SK-N-SH (cell line): ENCODE measurements at regions not wholly inside any gene's neighbourhood (a gene's known extent, or its start where the extent isn't known, plus 50 kb on each side); places are given as distances from the start of the nearest gene placed in this dataset.

Experiments
- CTCF ChIA-PET: fragments of 300-600, 350-600 bp; formaldehyde crosslinking; extraction: SDS; loops from one replicate; lab custom pipeline; 2021; lab: Yijun Ruan, JAX
- POLR2A ChIA-PET: fragments of 350-600 bp; sonication (Branson Sonifier 250); formaldehyde crosslinking; extraction: SDS; loops from one replicate; lab custom pipeline; 2020; ENCODE audit warnings: antibody characterized with exemption, inconsistent platforms; lab: Yijun Ruan, JAX
- DNase-seq: peaks from one replicate; pipeline ENCODE4 v3.0.0; 2012
- H2AFZ ChIP-seq: fragments of 200-600 bp; sonication (generic); 2 replicates; pipeline ENCODE4 v1.8.1; 2016; ENCODE audit warnings: antibody characterized with exemption, mild to moderate bottlenecking, low read depth
- H3F3A ChIP-seq: fragments of 200-600 bp; sonication (generic); replicated peaks from 2 replicates; pipeline ENCODE3; 2016; ENCODE audit warnings: antibody characterized with exemption, mild to moderate bottlenecking; ENCODE audit not compliant: insufficient read depth
- H3K27ac ChIP-seq, 2 experiments: fragments of 200-500 bp in 1 of 2; fragments of 200-600 bp in 1 of 2; sonication (Bioruptor generic) in 1 of 2; sonication (generic), shearing (Covaris generic) in 1 of 2; 2 replicates each; pipeline versions ENCODE4 v1.5.1 to v1.6.1; 2014 to 2016; ENCODE audit warnings: low read depth in 2 of 2, inconsistent platforms in 1 of 2, low read length in 1 of 2, mild to moderate bottlenecking in 1 of 2, mixed read lengths in 1 of 2
- H3K27me3 ChIP-seq: fragments of 200-600 bp; sonication (generic), shearing (Covaris generic); 2 replicates; pipeline ENCODE4 v1.6.1; 2016; ENCODE audit warnings: mixed run types; ENCODE audit not compliant: insufficient read depth
- H3K36me3 ChIP-seq, 2 experiments: fragments of 200-500 bp in 1 of 2; fragments of 200-600 bp in 1 of 2; sonication (Bioruptor generic) in 1 of 2; sonication (generic) in 1 of 2; replicated peaks in 1 of 2; 2 replicates each; pipeline versions ENCODE3 to v1.5.1; 2014 to 2016; ENCODE audit warnings: low read length in 1 of 2, mild to moderate bottlenecking in 1 of 2; ENCODE audit not compliant: insufficient read depth in 2 of 2, control insufficient read depth in 1 of 2
- H3K4me1 ChIP-seq, 2 experiments: fragments of 200-500 bp in 1 of 2; fragments of 200-600 bp in 1 of 2; sonication (Bioruptor generic) in 1 of 2; sonication (generic), shearing (Covaris generic) in 1 of 2; 2 replicates each; pipeline versions ENCODE4 v1.5.1 to v1.6.1; 2014 to 2016; ENCODE audit warnings: low read depth in 1 of 2, low read length in 1 of 2, mixed run types in 1 of 2; ENCODE audit not compliant: insufficient read depth in 2 of 2, control insufficient read depth in 1 of 2
- H3K4me2 ChIP-seq: fragments of 200-600 bp; sonication (generic), shearing (Covaris generic); 2 replicates; pipeline ENCODE4 v1.6.1; 2017; ENCODE audit warnings: mixed run types
- H3K4me3 ChIP-seq, 2 experiments: fragments of 200-500 bp in 1 of 2; fragments of 200-600 bp in 1 of 2; sonication (Bioruptor generic) in 1 of 2; sonication (generic), shearing (Covaris generic) in 1 of 2; 2 replicates each; pipeline versions ENCODE4 v1.5.1 to v1.8.1; 2014 to 2016; ENCODE audit warnings: low read depth in 2 of 2, inconsistent platforms in 1 of 2, low read length in 1 of 2, mild to moderate bottlenecking in 1 of 2, mixed read lengths in 1 of 2, moderate library complexity in 1 of 2
- H3K79me2 ChIP-seq: fragments of 200-600 bp; sonication (generic); 2 replicates; pipeline ENCODE4 v1.8.1; 2017; ENCODE audit warnings: mild to moderate bottlenecking; ENCODE audit not compliant: insufficient read depth
- H3K9ac ChIP-seq: fragments of 200-600 bp; sonication (generic); 2 replicates; pipeline ENCODE4 v1.6.1; 2017; ENCODE audit warnings: mixed run types
- H3K9me2 ChIP-seq: fragments of 200-600 bp; sonication (generic); 2 replicates; pipeline ENCODE4 v1.6.1; 2017; ENCODE audit warnings: mixed run types
- H3K9me3 ChIP-seq: fragments of 200-600 bp; sonication (generic); 2 replicates; pipeline ENCODE4 v1.6.1; 2017; ENCODE audit warnings: mixed run types, mild to moderate bottlenecking, moderate library complexity
- H4K20me1 ChIP-seq: fragments of 200-600 bp; sonication (generic); 2 replicates; pipeline ENCODE4 v1.6.1; 2017; ENCODE audit warnings: mild to moderate bottlenecking, mixed run types; ENCODE audit not compliant: insufficient read depth
- CHD2 ChIP-seq: fragments of 150-350 bp; IDR thresholded peaks from 2 replicates; pipeline ENCODE4 v1.6.1; 2018; ENCODE audit warnings: low read length; ENCODE audit not compliant: partially characterized antibody
- EP300 ChIP-seq, 2 experiments: IDR thresholded peaks; 2 replicates each; pipeline versions ENCODE4 v1.4.0 to v1.6.1; 2012; ENCODE audit warnings: borderline replicate concordance in 1 of 2, low read depth in 1 of 2, low read length in 1 of 2
- FOSL2 ChIP-seq: IDR thresholded peaks from 2 replicates; pipeline ENCODE4 v1.4.0; 2012; ENCODE audit warnings: low read depth, mild to moderate bottlenecking, moderate library complexity, borderline replicate concordance
- FOXJ3 ChIP-seq: sonication (generic); formaldehyde crosslinking; IDR thresholded peaks from 2 replicates; pipeline ENCODE4 v1.5.1; 2020; ENCODE audit warnings: mild to moderate bottlenecking, missing genetic modification reagents
- GABPA ChIP-seq: IDR thresholded peaks from 2 replicates; pipeline ENCODE4 v1.4.0; 2012; ENCODE audit warnings: low read depth, mild to moderate bottlenecking
- MXI1 ChIP-seq: IDR thresholded peaks from 2 replicates; pipeline ENCODE4 v1.6.1; 2012; ENCODE audit warnings: mild to moderate bottlenecking, low read depth, low read length, improper control_type of control experiment
- POLR2AphosphoS5 ChIP-seq: IDR thresholded peaks from 2 replicates; pipeline ENCODE4 v1.6.1; 2012; ENCODE audit warnings: low read depth, low read length
- RAD21 ChIP-seq: IDR thresholded peaks from 2 replicates; pipeline ENCODE4 v1.6.1; 2012; ENCODE audit warnings: mild to moderate bottlenecking, low read length
- RCOR1 ChIP-seq: fragments of 150-350 bp; IDR thresholded peaks from 2 replicates; pipeline ENCODE4 v1.6.1; 2017; ENCODE audit warnings: antibody characterized with exemption, low read length
- SIN3A ChIP-seq: IDR thresholded peaks from 2 replicates; pipeline ENCODE4 v1.6.1; 2012; ENCODE audit warnings: low read depth, mild to moderate bottlenecking, low read length, moderate library complexity, borderline replicate concordance
- TEAD4 ChIP-seq: IDR thresholded peaks from 2 replicates; pipeline ENCODE4 v1.4.0; 2012; ENCODE audit warnings: mild to moderate bottlenecking, borderline replicate concordance; ENCODE audit not compliant: insufficient read depth
- YY1 ChIP-seq: IDR thresholded peaks from 2 replicates; pipeline ENCODE4 v1.4.0; 2012; ENCODE audit warnings: low read depth, mild to moderate bottlenecking
- WGBS: methylation state at CpG from one replicate; pipeline ENCODE4 v1.1.6; 2017; ENCODE audit warnings: low lambda C conversion rate; 5-methylcytosine and 5-hydroxymethylcytosine counted together
- TF ChIP-seq, protein P1 (sequence below): IDR thresholded peaks from 2 replicates; pipeline ENCODE4 v1.4.0; 2012; ENCODE audit warnings: low read depth, borderline replicate concordance
- TF ChIP-seq, protein P2 (sequence below): fragments of 150-350 bp; IDR thresholded peaks from 2 replicates; pipeline ENCODE4 v1.6.1; 2017; ENCODE audit warnings: antibody characterized with exemption, low read length, low read depth, borderline replicate concordance
- TF ChIP-seq, protein P3 (sequence below): IDR thresholded peaks from 2 replicates; pipeline ENCODE4 v1.4.0; 2012; ENCODE audit warnings: low read depth, borderline replicate concordance

DNA sequence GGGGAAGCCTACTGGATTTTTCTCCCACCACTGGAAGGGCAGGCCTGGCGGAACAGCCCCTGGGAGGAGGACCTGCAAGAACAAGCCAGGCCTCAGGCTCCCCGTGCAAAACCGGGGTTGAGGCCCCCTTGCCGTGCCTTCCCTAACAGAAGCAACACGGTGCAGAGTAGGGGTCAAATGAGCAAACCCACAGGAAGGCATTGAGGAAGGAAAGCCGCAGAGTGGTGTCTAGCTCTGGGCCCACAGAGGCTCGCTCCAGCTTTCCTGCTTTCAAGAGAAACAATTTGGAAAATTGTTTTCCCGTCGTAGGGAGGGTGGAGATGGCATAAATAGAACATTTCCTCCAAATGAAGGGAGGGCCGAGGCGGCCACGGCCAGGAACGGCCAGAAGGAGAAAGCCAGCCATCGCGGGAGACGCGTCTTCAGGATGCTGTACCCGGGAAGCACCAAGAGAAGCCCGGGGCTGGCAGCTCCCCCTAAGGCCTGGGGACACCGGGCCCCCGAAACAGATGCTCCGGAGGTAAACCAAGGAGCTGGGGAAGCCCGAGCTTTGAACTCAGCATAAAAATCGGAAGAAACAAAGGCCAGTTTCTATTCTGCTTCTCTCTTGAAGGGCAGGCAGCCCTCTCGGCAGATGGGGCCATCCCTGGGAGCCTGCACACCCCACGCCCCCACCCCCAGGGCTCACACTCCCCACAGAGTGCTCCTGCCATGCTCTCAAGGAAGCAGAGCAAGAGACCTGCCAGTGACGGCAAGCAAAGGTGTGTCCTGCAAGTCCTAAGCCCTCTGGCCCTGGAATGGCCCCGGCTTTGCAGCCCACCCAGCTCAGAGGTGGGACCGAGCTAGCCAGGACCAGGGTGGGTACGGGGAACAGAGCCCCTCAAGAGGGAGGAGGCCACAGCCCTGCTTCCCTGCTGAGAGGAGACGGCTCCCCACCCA, 92.0 kb downstream of the RBFOX3 start:
- no peak overlapping the region for H2AFZ ChIP-seq
- H3K9me3 ChIP-seq: no peaks in the 10 kb centered on the region
- DNase-seq: no peak
- peaks cover 0 to 49% of the 10 kb centered on the region in 2 experiments; a peak in 1 of 4 replicates for H3K4me1 ChIP-seq
- H3K79me2 ChIP-seq: no peaks in the 10 kb centered on the region
- no peak overlapping the region for H3K9ac ChIP-seq
- H3K4me2 ChIP-seq: no peak overlapping the region
- 63% methylated on average over 30 of the region's 31 CpGs for WGBS
- H3K27ac ChIP-seq: no peak overlapping the region
- H3K36me3 ChIP-seq: no peaks in the 10 kb centered on the region
- TF ChIP-seq RCOR1: no peak
- TF ChIP-seq, protein P1, sequence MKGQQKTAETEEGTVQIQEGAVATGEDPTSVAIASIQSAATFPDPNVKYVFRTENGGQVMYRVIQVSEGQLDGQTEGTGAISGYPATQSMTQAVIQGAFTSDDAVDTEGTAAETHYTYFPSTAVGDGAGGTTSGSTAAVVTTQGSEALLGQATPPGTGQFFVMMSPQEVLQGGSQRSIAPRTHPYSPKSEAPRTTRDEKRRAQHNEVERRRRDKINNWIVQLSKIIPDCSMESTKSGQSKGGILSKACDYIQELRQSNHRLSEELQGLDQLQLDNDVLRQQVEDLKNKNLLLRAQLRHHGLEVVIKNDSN: no peak
- no peak for TF ChIP-seq RAD21
- TF ChIP-seq, protein P2, sequence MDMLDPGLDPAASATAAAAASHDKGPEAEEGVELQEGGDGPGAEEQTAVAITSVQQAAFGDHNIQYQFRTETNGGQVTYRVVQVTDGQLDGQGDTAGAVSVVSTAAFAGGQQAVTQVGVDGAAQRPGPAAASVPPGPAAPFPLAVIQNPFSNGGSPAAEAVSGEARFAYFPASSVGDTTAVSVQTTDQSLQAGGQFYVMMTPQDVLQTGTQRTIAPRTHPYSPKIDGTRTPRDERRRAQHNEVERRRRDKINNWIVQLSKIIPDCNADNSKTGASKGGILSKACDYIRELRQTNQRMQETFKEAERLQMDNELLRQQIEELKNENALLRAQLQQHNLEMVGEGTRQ: no peak
- no peak for TF ChIP-seq MXI1
- TF ChIP-seq GABPA: no peak
- TF ChIP-seq, protein P3, sequence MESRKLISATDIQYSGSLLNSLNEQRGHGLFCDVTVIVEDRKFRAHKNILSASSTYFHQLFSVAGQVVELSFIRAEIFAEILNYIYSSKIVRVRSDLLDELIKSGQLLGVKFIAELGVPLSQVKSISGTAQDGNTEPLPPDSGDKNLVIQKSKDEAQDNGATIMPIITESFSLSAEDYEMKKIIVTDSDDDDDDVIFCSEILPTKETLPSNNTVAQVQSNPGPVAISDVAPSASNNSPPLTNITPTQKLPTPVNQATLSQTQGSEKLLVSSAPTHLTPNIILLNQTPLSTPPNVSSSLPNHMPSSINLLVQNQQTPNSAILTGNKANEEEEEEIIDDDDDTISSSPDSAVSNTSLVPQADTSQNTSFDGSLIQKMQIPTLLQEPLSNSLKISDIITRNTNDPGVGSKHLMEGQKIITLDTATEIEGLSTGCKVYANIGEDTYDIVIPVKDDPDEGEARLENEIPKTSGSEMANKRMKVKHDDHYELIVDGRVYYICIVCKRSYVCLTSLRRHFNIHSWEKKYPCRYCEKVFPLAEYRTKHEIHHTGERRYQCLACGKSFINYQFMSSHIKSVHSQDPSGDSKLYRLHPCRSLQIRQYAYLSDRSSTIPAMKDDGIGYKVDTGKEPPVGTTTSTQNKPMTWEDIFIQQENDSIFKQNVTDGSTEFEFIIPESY: no peak
- TF ChIP-seq, all 33 proteins: peak for 0
- peaks cover 6% of the 10 kb centered on the region; the same call in 1 of the 2 replicates for H3K27me3 ChIP-seq
- ChIA-PET CTCF (interaction anchor here (0.7 to 2.9 kb wide), 19 partner anchors 8 to 393 kb away, joined by 3 to 9 read pairs (median 4); no protein-coding TSS in a partner anchor), POLR2A (no interaction called here)
- H4K20me1 ChIP-seq: no peaks in the 10 kb centered on the region
- no peaks in the 10 kb centered on the region for H3K9me2 ChIP-seq
- no peak overlapping the region for H3K4me3 ChIP-seq
- H3F3A ChIP-seq: no peaks in the 10 kb centered on the region

DNA sequence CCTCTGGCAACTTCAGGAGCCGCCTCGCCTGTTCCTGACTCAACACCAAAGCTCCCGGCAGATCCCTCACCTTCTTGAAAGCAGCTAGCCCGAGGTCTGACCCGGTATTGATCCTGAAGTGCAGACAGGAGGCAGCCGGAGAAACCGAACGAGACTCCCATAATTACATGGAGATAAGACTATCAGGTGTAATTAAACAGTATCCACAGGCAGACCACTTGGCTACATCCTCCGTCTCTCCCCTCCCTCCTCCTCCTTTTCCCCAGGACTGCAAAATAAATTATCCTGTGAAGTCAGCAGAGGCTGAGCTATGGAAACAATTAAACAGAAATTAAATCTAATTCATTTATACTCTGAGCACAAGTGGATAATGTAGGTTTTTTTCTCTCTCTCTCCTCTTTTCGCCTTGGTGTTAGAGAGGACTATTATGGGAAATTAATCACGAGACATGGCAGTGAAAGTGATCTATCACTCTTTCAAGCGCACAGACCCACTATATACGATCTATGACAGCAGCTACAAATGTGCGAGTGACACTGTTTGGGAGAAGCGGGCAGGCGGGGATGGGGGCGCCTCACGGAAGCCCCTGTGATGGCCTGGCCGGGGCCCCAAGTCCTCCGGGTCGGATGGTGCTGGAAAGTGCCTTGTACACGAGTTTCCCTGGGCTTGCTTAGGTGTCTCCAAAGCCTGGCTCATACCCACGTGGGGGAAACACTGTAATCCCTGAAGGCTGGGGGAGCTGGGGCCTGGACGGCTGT, 92.8 kb downstream of the RBFOX3 start:
- CTCF ChIA-PET: interaction anchor here (0.7 to 2.9 kb wide), 16 partner anchors 9 to 392 kb away, joined by 3 to 9 read pairs (median 4); no protein-coding TSS in a partner anchor
- H3K4me2 ChIP-seq: no peak overlapping the region
- no peak for TF ChIP-seq TEAD4
- TF ChIP-seq RCOR1: peak; percentile 88
- peak in 1 of 2 experiments; percentile 55; a peak in 1 of 4 replicates for TF ChIP-seq EP300 (IDR thresholded peaks at IDR 0.05; ENCODE audit: borderline replicate concordance in 1 of 2, low read depth in 1 of 2, low read length in 1 of 2)
- TF ChIP-seq, protein P3: no peak
- TF ChIP-seq MXI1: peak; percentile 45; the same call in 1 of the 2 replicates
- no peak for TF ChIP-seq FOSL2
- no peak for TF ChIP-seq SIN3A
- no peak for TF ChIP-seq RAD21
- TF ChIP-seq CHD2: no peak
- no peak for TF ChIP-seq YY1
- TF ChIP-seq POLR2AphosphoS5: no peak
- TF ChIP-seq FOXJ3 (CRISPR knock-in tag): no peak

More for the DNA sequence above, 92.8 kb downstream of the RBFOX3 start:
- H3K27ac ChIP-seq: peak overlapping the region in 1 of 2 experiments; percentile 23; a peak in 1 of 4 replicates
- no peaks in the 10 kb centered on the region for H3K36me3 ChIP-seq
- peaks cover 0 to 49% of the 10 kb centered on the region in 2 experiments; a peak in 1 of 4 replicates for H3K4me1 ChIP-seq
- POLR2A ChIA-PET: interaction anchor here (0.6 kb wide), 2 partner anchors 90 to 108 kb away, joined by 3 read pairs; no protein-coding TSS in a partner anchor
- DNase-seq: peak; percentile 87
- H4K20me1 ChIP-seq: no peaks in the 10 kb centered on the region
- H3K27me3 ChIP-seq: no peaks in the 10 kb centered on the region; the same call in 1 of the 2 replicates
- H3K9me3 ChIP-seq: no peaks in the 10 kb centered on the region
- H3K79me2 ChIP-seq: no peaks in the 10 kb centered on the region
- H3F3A ChIP-seq: no peaks in the 10 kb centered on the region
- no peak overlapping the region for H2AFZ ChIP-seq
- 26% methylated on average over 24 of the region's 24 CpGs for WGBS
- H3K4me3 ChIP-seq: no peak overlapping the region
- H3K9ac ChIP-seq: no peak overlapping the region
- H3K9me2 ChIP-seq: no peaks in the 10 kb centered on the region
